IMR-90 (cell line): ENCODE measurements at regions not wholly inside any gene's neighbourhood (a gene's known extent, or its start where the extent isn't known, plus 50 kb on each side); places are given as distances from the start of the nearest gene placed in this dataset.

Experiments
- ATAC-seq: fragments of 200-7000 bp; cut with Tn5 transposase; 2 replicates; pipeline ENCODE4 v1.9.1; 2020; ENCODE audit warnings: low read depth, mild to moderate bottlenecking, moderate library complexity
- BruUV-seq: library from RNA; stranded (reverse); fragments of 400-500 nt; replicated peaks from 2 replicates; lab custom pipeline; 2021; lab: Mats Ljungman, UMichigan
- CTCF ChIA-PET: fragments of 300-600 bp; formaldehyde crosslinking; extraction: SDS; loops from one replicate; lab custom pipeline; 2021; ENCODE audit warnings: antibody characterized with exemption; lab: Yijun Ruan, JAX
- POLR2A ChIA-PET: fragments of 300-600 bp; sonication (Branson Sonifier 250); formaldehyde crosslinking; loops from one replicate; lab custom pipeline; 2022; ENCODE audit warnings: antibody characterized with exemption; ENCODE audit not compliant: unreplicated experiment; lab: Charles Lee
- DNase-seq: peaks from one replicate; pipeline ENCODE4 v3.0.0; 2013
- H2AFZ ChIP-seq: replicated peaks from 2 replicates; pipeline ENCODE3; 2013; ENCODE audit warnings: low read length, mild to moderate bottlenecking; ENCODE audit not compliant: poor library complexity
- H2AK5ac ChIP-seq: 2 replicates; pipeline ENCODE4 v1.6.1; 2013; ENCODE audit warnings: low read depth, low read length, inconsistent platforms
- H2AK9ac ChIP-seq: replicated peaks from 2 replicates; pipeline ENCODE3; 2013; ENCODE audit warnings: mild to moderate bottlenecking, low read depth, low read length, moderate library complexity; ENCODE audit not compliant: poor library complexity
- H2BK120ac ChIP-seq: 2 replicates; pipeline ENCODE4 v1.6.1; 2013; ENCODE audit warnings: low read depth, low read length, inconsistent platforms
- H2BK15ac ChIP-seq: 3 replicates; pipeline ENCODE4 v1.6.1; 2013; ENCODE audit warnings: low read depth, low read length, inconsistent platforms
- H2BK20ac ChIP-seq: 2 replicates; pipeline ENCODE4 v1.6.1; 2013; ENCODE audit warnings: low read depth, mild to moderate bottlenecking, inconsistent platforms, low read length, moderate library complexity
- H2BK5ac ChIP-seq: 2 replicates; pipeline ENCODE4 v1.6.1; 2013; ENCODE audit warnings: mild to moderate bottlenecking, low read depth, low read length, inconsistent platforms; ENCODE audit not compliant: poor library complexity, severe bottlenecking
- H3K14ac ChIP-seq: replicated peaks from 2 replicates; pipeline ENCODE4 v1.6.1; 2013; ENCODE audit warnings: low read depth, low read length, inconsistent platforms
- H3K18ac ChIP-seq: 2 replicates; pipeline ENCODE4 v1.6.1; 2013; ENCODE audit warnings: low read depth, low read length, control low read depth
- H3K23ac ChIP-seq: 2 replicates; pipeline ENCODE4 v1.6.1; 2013; ENCODE audit warnings: low read depth, low read length, inconsistent platforms
- H3K27ac ChIP-seq: 2 replicates; pipeline ENCODE4 v1.5.1; 2013; ENCODE audit warnings: mild to moderate bottlenecking, control low read depth, low read length; ENCODE audit not compliant: insufficient read depth
- H3K27me3 ChIP-seq: 2 replicates; pipeline ENCODE4 v1.6.1; 2013; ENCODE audit warnings: low read length; ENCODE audit not compliant: control insufficient read depth, insufficient read depth
- H3K36me3 ChIP-seq: 2 replicates; pipeline ENCODE4 v1.6.1; 2013; ENCODE audit warnings: low read length, mixed read lengths; ENCODE audit not compliant: control insufficient read depth, insufficient read depth
- H3K4ac ChIP-seq: 2 replicates; pipeline ENCODE4 v1.6.1; 2013; ENCODE audit warnings: low read depth, low read length, inconsistent platforms
- H3K4me1 ChIP-seq: 2 replicates; pipeline ENCODE4 v1.6.1; 2013; ENCODE audit warnings: low read length, mixed read lengths; ENCODE audit not compliant: control insufficient read depth, insufficient read depth
- H3K4me2 ChIP-seq: 2 replicates; pipeline ENCODE4 v1.6.1; 2013; ENCODE audit warnings: low read depth, mild to moderate bottlenecking, control low read depth, low read length, moderate library complexity
- H3K4me3 ChIP-seq: 2 replicates; pipeline ENCODE4 v1.5.1; 2013; ENCODE audit warnings: low read depth, mild to moderate bottlenecking, control low read depth, low read length, moderate library complexity; ENCODE audit not compliant: insufficient read depth
- H3K56ac ChIP-seq: 2 replicates; pipeline ENCODE4 v1.6.1; 2013; ENCODE audit warnings: low read length, inconsistent platforms; ENCODE audit not compliant: insufficient read depth; ENCODE audit errors: extremely low read depth
- H3K79me1 ChIP-seq, 2 experiments: 2 replicates each; pipeline ENCODE4 v1.6.1; 2013; ENCODE audit warnings: low read length in 2 of 2, inconsistent platforms in 1 of 2, low read depth in 1 of 2
- H3K9ac ChIP-seq: 2 replicates; pipeline ENCODE4 v1.6.1; 2013; ENCODE audit warnings: low read depth, low read length, control low read depth
- H3K9me1 ChIP-seq: 2 replicates; pipeline ENCODE4 v1.6.1; 2013; ENCODE audit warnings: low read length, inconsistent platforms; ENCODE audit not compliant: insufficient read depth
- H3K9me3 ChIP-seq: 2 replicates; pipeline ENCODE4 v1.6.1; 2013; ENCODE audit warnings: low read length; ENCODE audit not compliant: control insufficient read depth, insufficient read depth
- H4K20me1 ChIP-seq: 2 replicates; pipeline ENCODE4 v1.6.1; 2013; ENCODE audit warnings: low read length, inconsistent platforms; ENCODE audit not compliant: insufficient read depth
- H4K5ac ChIP-seq: 2 replicates; pipeline ENCODE4 v1.6.1; 2013; ENCODE audit warnings: mild to moderate bottlenecking, low read depth, low read length, control low read depth
- H4K8ac ChIP-seq, 2 experiments: 2 replicates each; pipeline ENCODE4 v1.6.1; 2013; ENCODE audit warnings: low read depth in 2 of 2, low read length in 2 of 2, control low read depth in 1 of 2, inconsistent platforms in 1 of 2
- H4K91ac ChIP-seq: 2 replicates; pipeline ENCODE4 v1.6.1; 2013; ENCODE audit warnings: low read depth, low read length, inconsistent platforms; ENCODE audit not compliant: insufficient read depth
- CEBPB ChIP-seq: IDR thresholded peaks from 2 replicates; pipeline ENCODE4 v1.6.1; 2012; ENCODE audit warnings: low read depth, low read length, improper control_type of control experiment
- CHD1 ChIP-seq: IDR thresholded peaks from 2 replicates; pipeline ENCODE4 v1.6.1; 2012; ENCODE audit warnings: low read depth, low read length, improper control_type of control experiment
- ELK1 ChIP-seq: fragments of 150-350 bp; IDR thresholded peaks from 2 replicates; pipeline ENCODE4 v1.6.1; 2016; ENCODE audit warnings: low read depth, mild to moderate bottlenecking, low read length, moderate library complexity, borderline replicate concordance
- FOS ChIP-seq: fragments of 150-350 bp; IDR thresholded peaks from 2 replicates; pipeline ENCODE4 v1.6.1; 2016; ENCODE audit warnings: low read depth, low read length
- MAFK ChIP-seq: IDR thresholded peaks from 2 replicates; pipeline ENCODE4 v1.6.1; 2012; ENCODE audit warnings: low read depth, low read length, improper control_type of control experiment
- MAZ ChIP-seq: IDR thresholded peaks from 2 replicates; pipeline ENCODE4 v1.6.1; 2012; ENCODE audit warnings: low read depth, mild to moderate bottlenecking, low read length, improper control_type of control experiment, moderate library complexity, borderline replicate concordance
- MXI1 ChIP-seq: IDR thresholded peaks from 2 replicates; pipeline ENCODE4 v1.6.1; 2012; ENCODE audit warnings: low read depth, mild to moderate bottlenecking, low read length, moderate library complexity, borderline replicate concordance
- NFE2L2 ChIP-seq: fragments of 150-350 bp; IDR thresholded peaks from 2 replicates; pipeline ENCODE4 v1.6.1; 2016; ENCODE audit warnings: low read depth, mild to moderate bottlenecking, low read length
- POLR2A ChIP-seq: IDR thresholded peaks from 2 replicates; pipeline ENCODE4 v1.6.1; 2012; ENCODE audit warnings: mild to moderate bottlenecking, low read depth, low read length
- RCOR1 ChIP-seq: IDR thresholded peaks from 2 replicates; pipeline ENCODE4 v1.6.1; 2012; ENCODE audit warnings: mild to moderate bottlenecking, low read length, improper control_type of control experiment; ENCODE audit not compliant: insufficient replicate concordance
- RFX5 ChIP-seq: IDR thresholded peaks from 2 replicates; pipeline ENCODE4 v1.8.0; 2012; ENCODE audit warnings: low read depth, mild to moderate bottlenecking, low read length, moderate library complexity
- SMC3 ChIP-seq: fragments of 150-350 bp; IDR thresholded peaks from 2 replicates; pipeline ENCODE4 v1.6.1; 2016; ENCODE audit warnings: low read depth, mild to moderate bottlenecking, antibody characterized with exemption, low read length, moderate library complexity
- USF2 ChIP-seq: fragments of 150-350 bp; IDR thresholded peaks from 2 replicates; pipeline ENCODE4 v1.6.1; 2017; ENCODE audit warnings: mild to moderate bottlenecking, antibody characterized with exemption, low read length, low read depth
- WGBS, 2 experiments: methylation state at CpG; one replicate each; pipeline versions ENCODE4 v1.1.5 to v1.1.7; 2013; ENCODE audit warnings: missing lambda C conversion rate in 2 of 2; ENCODE audit not compliant: insufficient read length in 1 of 2; ENCODE audit errors: extremely low coverage in 2 of 2; 5-methylcytosine and 5-hydroxymethylcytosine counted together
- dilution Hi-C: fragments of 300-500 bp; cut with HindIII; formaldehyde crosslinking; loops from one replicate; pipeline ENCODE4 v1.14.3; 2018; ENCODE audit warnings: low sequenced_read_pairs; ENCODE audit not compliant: unreplicated experiment
- in situ Hi-C: fragments of 300-500 bp; cut with MboI; formaldehyde crosslinking; loops from 3 replicates; pipeline ENCODE4 v1.14.3; 2019; ENCODE audit warnings: low sequenced_read_pairs, inconsistent platforms, mixed read lengths
- intact Hi-C: fragments of 100-400 bp; cut with micrococcal nuclease; formaldehyde crosslinking; loops from 2 replicates; pipeline ENCODE4 v1.10.0; 2022

DNA sequence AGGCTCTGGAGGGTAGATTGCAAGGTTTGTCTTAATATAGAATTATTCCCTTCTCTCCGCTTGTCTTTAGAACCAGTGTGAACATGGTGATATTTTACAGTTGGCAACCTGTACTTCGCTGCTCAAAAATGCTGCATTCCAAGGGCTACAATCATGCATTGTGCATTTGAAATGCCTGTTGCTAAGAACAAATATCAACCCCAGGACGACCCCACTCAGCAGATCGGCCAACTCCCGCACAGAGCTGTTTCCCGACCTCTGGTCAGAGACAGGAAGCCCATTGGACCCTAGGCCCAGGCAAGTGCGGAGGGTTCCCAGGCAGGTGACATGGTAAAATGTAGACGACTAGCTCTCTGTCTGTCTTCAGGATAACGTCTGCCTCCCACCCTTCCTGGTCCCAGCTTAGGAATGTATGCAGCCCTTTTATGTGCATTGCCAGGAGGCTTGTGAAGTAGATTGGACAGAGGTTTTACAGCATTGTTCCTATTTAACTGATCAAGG, 263.5 kb downstream of the FOXO1 start (continued):
- TF ChIP-seq NFE2L2: no peak
- no peak for TF ChIP-seq MXI1
- TF ChIP-seq USF2: no peak

- no peak overlapping the region for H3K4me2 ChIP-seq
- H3K14ac ChIP-seq: no peak overlapping the region
- H3K27me3 ChIP-seq: no peaks in the 10 kb centered on the region
- H3K9me1 ChIP-seq: peaks cover 6% of the 10 kb centered on the region
- peak overlapping the region; percentile 95; the same call in 2 of the 3 replicates for H2BK15ac ChIP-seq
- H3K9ac ChIP-seq: no peak overlapping the region
- H3K23ac ChIP-seq: no peak overlapping the region
- peak overlapping the region; percentile 31 for H2BK120ac ChIP-seq
- 81% methylated on average over 6 of the region's 17 CpGs; no CpG with 5 or more reads in 1 of the 2 experiments for WGBS, 2 experiments
- peak overlapping the region; percentile 89 for H2AK5ac ChIP-seq
- POLR2A ChIA-PET: no interaction called here
- H3K18ac ChIP-seq: no peak overlapping the region; the same call in 1 of the 2 replicates
- H4K20me1 ChIP-seq: no peaks in the 10 kb centered on the region
- H3K27ac ChIP-seq: no peak overlapping the region
- H2BK20ac ChIP-seq: peak overlapping the region; percentile 52; the same call in 1 of the 2 replicates
- intact Hi-C loops (no loop called here), dilution Hi-C loops (no loop called here), in situ Hi-C loops (no loop called here)
- peak overlapping the region; percentile 65; the same call in 1 of the 2 replicates for H4K91ac ChIP-seq
- H2AFZ ChIP-seq: no peak overlapping the region
- BruUV-seq: no TSS peak
- no peaks in the 10 kb centered on the region for H3K9me3 ChIP-seq
- H2BK5ac ChIP-seq: no peak overlapping the region
- H4K5ac ChIP-seq: no peak overlapping the region
- H3K4me1 ChIP-seq: peaks cover 15% of the 10 kb centered on the region
- CTCF ChIA-PET: no interaction called here
- peak overlapping the region in 1 of 2 experiments; percentile 84; a peak in 2 of 4 replicates for H4K8ac ChIP-seq
- ATAC-seq: no peak
- peak overlapping the region; percentile 17; the same call in 1 of the 2 replicates for H3K4ac ChIP-seq
- no peaks in the 10 kb centered on the region for H3K79me1 ChIP-seq
- H3K56ac ChIP-seq: no peak overlapping the region
- H3K36me3 ChIP-seq: no peaks in the 10 kb centered on the region
- no peak overlapping the region for H3K4me3 ChIP-seq
- DNase-seq: no peak
- no peak overlapping the region for H2AK9ac ChIP-seq
- TF ChIP-seq RCOR1 (no peak), CEBPB (no peak), NFE2L2 (no peak), SMC3 (no peak), POLR2A (no peak), MXI1 (no peak), RFX5 (no peak), MAZ (no peak), MAFK (no peak), CHD1 (no peak), FOS (no peak), ELK1 (no peak)
Observed at GRCh38 chr13:40403509-40404241, 262.8 kb downstream of the FOXO1 start.
